PFSK-1 (cell line): ENCODE measurements at regions not wholly inside any gene's neighbourhood (a gene's known extent, or its start where the extent isn't known, plus 50 kb on each side); places are given as distances from the start of the nearest gene placed in this dataset.

Experiments used
- FOXP2 ChIP-seq: optimal IDR thresholded peaks from 2 replicates; pipeline ENCODE3; 2011; ENCODE audit warnings: borderline replicate concordance, control low read depth, inconsistent platforms; ENCODE audit not compliant: insufficient read depth; ENCODE audit errors: extremely low read length, extremely low read depth
- POLR2AphosphoS5 ChIP-seq: IDR thresholded peaks from 2 replicates; pipeline ENCODE4 v1.6.1; 2012; ENCODE audit warnings: low read depth, mild to moderate bottlenecking, control low read depth, low read length, moderate library complexity
- REST ChIP-seq, 2 experiments: IDR thresholded peaks; 2 replicates each; pipeline versions ENCODE4 v1.6.1 to v1.8.0; 2011 to 2012; ENCODE audit warnings: low read depth in 2 of 2, low read length in 2 of 2, control low read depth in 1 of 2, inconsistent platforms in 1 of 2, mild to moderate bottlenecking in 1 of 2, moderate library complexity in 1 of 2; ENCODE audit not compliant: insufficient read depth in 1 of 2
- SIN3A ChIP-seq: IDR thresholded peaks from 2 replicates; pipeline ENCODE4 v1.6.1; 2012; ENCODE audit warnings: mild to moderate bottlenecking, low read length, moderate library complexity, borderline replicate concordance; ENCODE audit not compliant: insufficient read depth
- TAF1 ChIP-seq: IDR thresholded peaks from 2 replicates; pipeline ENCODE4 v1.6.1; 2012; ENCODE audit warnings: low read length, control low read depth, borderline replicate concordance; ENCODE audit not compliant: insufficient read depth

- TF ChIP-seq TAF1 (no peak), POLR2AphosphoS5 (no peak), REST (IDR thresholded peaks at IDR 0.05; ENCODE audit: insufficient read depth in 1 of 2, low read depth in 2 of 2, low read length in 2 of 2) (no peak), SIN3A (no peak), FOXP2 (no peak)
These were observed 233.6 kb downstream of the PDHA2 start for GRCh38 chr4:96073461-96073860.
